ENCODE measurements at regions not wholly inside any gene's neighbourhood (a gene's known extent, or its start where the extent isn't known, plus 50 kb on each side); places are given as distances from the start of the nearest gene placed in this dataset.

DNA sequence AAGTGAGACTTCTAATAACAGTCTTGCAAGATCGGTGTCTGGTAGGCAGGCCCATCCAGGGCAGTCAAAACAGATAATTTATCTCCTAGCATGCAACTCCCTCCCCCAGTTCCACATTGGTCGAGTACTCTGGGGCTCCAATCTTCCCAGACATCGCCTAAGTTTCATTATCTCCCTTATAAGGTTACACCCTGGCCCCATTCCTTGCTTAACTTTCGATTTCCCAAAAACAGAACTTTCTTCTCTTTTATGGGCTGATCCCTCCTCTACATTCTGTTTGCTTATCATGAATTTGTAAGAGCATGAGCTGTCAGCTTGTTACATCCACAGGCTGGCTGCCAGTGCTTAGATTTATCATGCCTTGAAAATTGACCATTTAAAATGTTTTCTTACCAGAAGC lies 471.3 kb downstream of the TECRL start:
- TF ChIP-seq TAF1 (IDR thresholded peaks at IDR 0.05; ENCODE audit: low read depth, low read length): no peak
- TF ChIP-seq POLR2A (IDR thresholded peaks at IDR 0.05; ENCODE audit: low read depth, low read length): no peak
- no peak for TF ChIP-seq POLR2AphosphoS5 (IDR thresholded peaks at IDR 0.05; ENCODE audit: low read depth, low read length)
- TF ChIP-seq POU2F2 (IDR thresholded peaks at IDR 0.05; ENCODE audit: low read depth, low read length): no peak
- no peak for TF ChIP-seq SPI1 (IDR thresholded peaks at IDR 0.05; ENCODE audit: low read depth, low read length)
